Stimulated activated CD8-positive, alpha-beta memory T cell treated with anti-CD3 and anti-CD28 coated beads, Interleukin-7, amount 100 ng/mL, for 1 hour (primary cell): ENCODE measurements at regions not wholly inside any gene's neighbourhood (a gene's known extent, or its start where the extent isn't known, plus 50 kb on each side); places are given as distances from the start of the nearest gene placed in this dataset.

Source experiments
- DNase-seq, 2 donors: peaks; one replicate each; pipeline ENCODE4 v3.0.0-alpha.2; 2020; ENCODE audit warnings: low read depth in 2 of 2

DNA sequence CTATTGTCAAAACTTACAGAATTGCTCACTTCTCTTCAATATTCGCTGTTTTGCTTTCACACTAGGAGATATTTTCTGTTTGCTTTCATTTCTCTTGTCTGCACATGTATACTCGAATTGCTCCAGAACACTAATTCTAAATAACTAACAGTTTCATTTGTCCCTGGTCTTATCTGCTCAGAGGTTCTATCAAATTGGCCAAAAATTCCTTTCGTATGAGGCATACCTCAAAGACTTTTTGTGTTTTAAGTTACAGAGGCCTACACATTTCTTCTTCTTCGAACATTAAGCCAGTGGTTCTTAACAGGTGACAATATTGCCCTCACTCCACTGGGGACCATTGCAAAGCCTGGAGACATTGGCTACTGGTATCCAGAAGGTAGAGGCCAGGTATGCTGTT, 1314.6 kb downstream of the EFNB2 start:
- no peak for DNase-seq

DNA sequence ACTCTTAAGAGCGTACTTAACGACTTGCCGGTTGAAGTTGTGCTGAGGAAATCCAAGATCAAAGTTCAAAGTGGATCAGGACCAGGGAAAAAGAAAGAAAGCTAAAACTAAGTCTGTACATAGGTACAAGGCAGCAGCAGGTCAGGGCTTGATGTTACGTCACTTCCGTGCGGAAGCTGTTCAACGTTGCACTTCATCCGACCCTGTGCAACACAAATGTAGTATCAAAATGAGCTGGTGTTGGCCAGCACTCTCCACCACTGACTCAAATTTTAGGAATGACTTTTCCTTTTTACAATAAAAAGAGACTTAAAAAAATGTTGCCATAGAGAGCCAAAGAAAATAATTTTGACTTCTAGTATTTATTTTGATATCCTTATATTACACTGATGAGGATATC, 1315.4 kb downstream of the EFNB2 start:
- DNase-seq = no peak

- no peak for DNase-seq
These were observed 1315.8 kb downstream of the EFNB2 start for GRCh38 chr13:105219651-105220050.

GRCh38 chr13:105213512-105213911, 1322.0 kb downstream of the EFNB2 start:
- DNase-seq = no peak

GRCh38 chr13:105207572-105208293, 1327.7 kb downstream of the EFNB2 start:
- DNase-seq = no peak

DNA sequence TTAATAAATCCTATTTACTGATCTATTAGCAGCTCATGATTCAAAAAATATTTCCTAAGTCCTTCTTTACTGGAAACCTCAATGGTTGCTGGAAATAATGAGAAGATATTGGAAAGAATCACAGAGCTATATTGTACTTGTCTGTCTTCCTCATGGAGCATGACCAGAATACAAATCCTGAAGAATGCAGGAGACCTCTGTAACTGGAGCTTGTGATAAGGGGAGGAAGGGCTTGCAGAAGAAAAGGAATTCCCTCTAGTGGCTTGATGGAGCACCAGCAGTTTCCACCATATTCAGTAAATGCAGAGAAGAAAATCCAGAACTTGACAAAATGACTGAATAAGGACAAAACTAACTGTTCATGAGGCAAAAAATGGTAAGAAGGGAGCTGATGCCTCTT, 1333.1 kb downstream of the EFNB2 start:
- no peak for DNase-seq

DNA sequence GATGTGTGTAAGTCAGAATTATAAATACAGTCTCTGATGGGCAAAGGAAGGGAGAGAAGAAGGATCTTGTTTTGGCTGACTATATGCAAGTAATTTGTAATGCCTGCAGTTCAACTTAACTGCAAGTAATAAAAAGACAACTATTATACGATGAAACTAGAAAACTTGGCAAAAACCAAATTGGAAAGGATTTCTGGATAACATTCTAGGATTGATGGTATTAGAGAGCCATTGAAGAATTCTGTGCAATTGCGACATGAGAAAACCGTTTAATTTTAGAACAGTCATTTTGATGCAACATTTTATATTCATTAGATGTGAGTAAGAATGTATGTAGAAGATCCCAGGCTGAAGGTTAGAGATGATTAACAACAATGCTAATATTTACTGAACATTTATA, 1334.1 kb downstream of the EFNB2 start:
- no peak for DNase-seq

GRCh38 chr13:105200181-105200580, 1335.3 kb downstream of the EFNB2 start:
- DNase-seq = no peak

DNA sequence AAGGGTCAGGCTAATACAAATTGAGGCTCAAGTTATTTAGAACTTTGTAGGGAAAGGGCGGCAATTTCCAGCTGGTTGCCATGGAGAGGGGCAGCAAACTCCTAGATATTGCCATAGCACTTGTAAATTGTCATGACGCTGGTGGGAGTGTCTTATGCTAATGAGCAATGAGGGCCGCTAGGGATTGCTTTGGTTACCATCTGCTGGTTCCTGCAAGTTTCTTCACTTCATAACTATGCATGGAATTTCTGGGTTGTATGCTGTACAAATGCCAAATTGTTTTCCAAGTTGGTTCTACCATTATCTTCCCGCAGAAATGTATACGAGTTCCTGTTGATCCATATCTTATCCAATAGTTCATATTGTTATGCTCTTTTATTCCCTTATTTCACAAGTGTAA, 1339.4 kb downstream of the EFNB2 start:
- DNase-seq = no peak

GRCh38 chr13:105193026-105193425, 1342.4 kb downstream of the EFNB2 start:
- DNase-seq = no peak

- no peak for DNase-seq
These were observed 1351.3 kb downstream of the EFNB2 start for GRCh38 chr13:105184201-105184600.

- DNase-seq = no peak
These were observed 1358.1 kb downstream of the EFNB2 start for GRCh38 chr13:105177265-105177900.

- DNase-seq = no peak
These were observed 1365.0 kb downstream of the EFNB2 start for GRCh38 chr13:105170438-105170837.

GRCh38 chr13:105168295-105168694, 1367.2 kb downstream of the EFNB2 start:
- DNase-seq = no peak

GRCh38 chr13:105167385-105167784, 1368.1 kb downstream of the EFNB2 start:
- no peak for DNase-seq

GRCh38 chr13:105165449-105166125, 1369.9 kb downstream of the EFNB2 start:
- DNase-seq = no peak

GRCh38 chr13:105159841-105160240, 1375.6 kb downstream of the EFNB2 start:
- no peak for DNase-seq

DNA sequence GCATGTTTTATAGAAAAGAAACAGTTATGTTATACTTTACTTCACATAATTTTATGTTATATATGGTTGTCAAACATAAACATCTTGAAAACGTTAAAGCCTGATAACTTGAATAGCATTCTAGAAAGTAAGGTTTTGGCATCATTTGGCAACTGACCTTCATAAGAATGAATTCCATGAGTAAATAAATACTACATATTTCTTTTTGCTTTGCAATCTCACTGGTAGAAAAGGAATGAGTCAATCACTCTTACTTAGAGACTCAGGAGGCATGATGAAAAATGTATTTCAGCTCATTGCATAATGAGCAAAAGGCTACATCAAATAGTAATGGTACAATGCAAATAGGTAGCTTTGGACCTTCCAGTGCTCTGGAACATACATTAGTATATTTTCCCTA, 1381.9 kb downstream of the EFNB2 start:
- DNase-seq = no peak

- no peak for DNase-seq
These were observed 1383.8 kb downstream of the EFNB2 start for GRCh38 chr13:105151639-105152038.

DNA sequence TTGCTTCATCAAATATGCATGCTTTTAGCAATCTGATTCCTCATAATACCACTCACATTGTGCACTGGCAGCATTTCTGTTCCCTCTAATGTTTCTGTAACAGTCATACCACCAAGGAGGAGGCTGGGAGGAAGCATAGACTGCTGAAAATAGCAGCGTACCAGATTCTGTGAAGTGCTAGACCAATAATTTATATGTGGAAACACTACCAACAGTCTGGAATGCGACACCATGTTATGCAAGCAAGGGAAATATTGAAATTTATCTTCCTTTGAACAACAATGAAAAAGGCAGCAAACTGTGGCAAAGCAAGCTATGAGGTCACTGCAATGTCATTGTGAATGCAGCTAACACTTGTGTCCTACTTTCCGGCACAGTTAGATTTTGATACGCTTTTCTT, 1388.0 kb downstream of the EFNB2 start:
- DNase-seq = no peak

DNA sequence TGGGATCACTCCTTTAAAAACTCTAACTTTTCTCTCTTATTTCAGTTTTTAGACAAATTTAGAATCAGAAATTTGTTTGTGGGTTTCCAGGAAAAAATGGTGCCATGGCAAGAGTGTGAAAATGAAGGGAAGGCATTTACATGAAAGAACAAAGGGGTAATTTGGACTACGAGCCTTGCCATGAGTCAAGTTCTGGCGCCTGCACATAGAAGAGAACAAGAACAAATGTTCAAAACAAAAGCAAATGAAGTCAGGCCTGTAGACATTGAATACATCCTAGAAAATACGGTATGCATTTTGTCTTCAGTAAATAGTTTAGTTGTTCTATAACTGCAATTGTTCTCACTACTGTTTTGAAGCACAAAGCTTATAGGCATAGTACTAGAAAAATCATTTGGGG, 1390.5 kb downstream of the EFNB2 start:
- no peak for DNase-seq

- DNase-seq = no peak
These were observed 1391.4 kb downstream of the EFNB2 start for GRCh38 chr13:105144020-105144419.

DNA sequence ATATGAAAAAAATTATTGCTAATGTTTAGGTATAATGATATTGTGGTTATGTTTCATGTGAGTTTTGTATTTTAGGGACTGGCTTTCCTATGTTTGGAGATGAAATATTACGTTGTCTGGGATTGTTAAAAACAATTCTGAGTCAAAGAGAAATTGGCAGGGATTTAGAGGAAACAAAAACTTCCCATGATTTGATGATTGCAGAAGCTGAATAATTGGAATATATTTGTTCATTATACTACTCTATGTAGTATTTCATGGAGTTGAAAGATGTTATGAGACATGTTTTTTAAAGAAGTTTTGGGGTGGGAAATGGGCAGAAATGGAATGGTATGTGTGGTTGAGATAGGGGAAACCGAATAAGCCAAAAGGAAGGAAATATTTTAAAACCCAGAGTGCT, 1392.9 kb downstream of the EFNB2 start:
- no peak for DNase-seq
